Activated naive CD4-positive, alpha-beta T cell treated with anti-CD3 and anti-CD28 coated beads, Interleukin-2, amount 50 U/mL, for 72 hours (primary cell): ENCODE measurements at regions not wholly inside any gene's neighbourhood (a gene's known extent, or its start where the extent isn't known, plus 50 kb on each side); places are given as distances from the start of the nearest gene placed in this dataset.
"Not testable (repeated sequence)": the region's sequence is repeated elsewhere in the genome, so short reads cannot be mapped to it uniquely, and the experiment has no call there.

ENCODE experiments used
- ATAC-seq, 2 donors: fragments of 150-1000 bp; cut with Tn5 transposase; 2 replicates each; pipeline ENCODE4 v1.10.0; 2021; ENCODE audit warnings: mild to moderate bottlenecking in 2 of 2, moderate library complexity in 2 of 2
- DNase-seq, 2 donors: peaks; one replicate each; pipeline ENCODE4 v3.0.0; 2021 to 2022; ENCODE audit warnings: low spot score in 2 of 2
- H3K27ac Mint-ChIP-seq, 2 donors: one replicate each; pipeline ENCODE4 v1.8.0; 2022; ENCODE audit warnings: mild to moderate bottlenecking in 2 of 2, mixed read lengths in 2 of 2
- H3K36me3 Mint-ChIP-seq, 2 donors: one replicate each; pipeline ENCODE4 v1.8.0; 2022; ENCODE audit warnings: mixed read lengths in 2 of 2
- H3K9me3 Mint-ChIP-seq, 2 donors: one replicate each; pipeline ENCODE4 v1.8.0; 2022; ENCODE audit warnings: mixed read lengths in 2 of 2

- H3K9me3 Mint-ChIP-seq, DNase-seq, H3K27ac Mint-ChIP-seq, ATAC-seq: not testable (repeated sequence)
- H3K36me3 Mint-ChIP-seq, result peaks cover 8 to 14% of the 10 kb centered on the region in 2 donors
These were observed 1632.3 kb downstream of the SPATA31A7 start for GRCh38 chr9:62822185-62822584.

- not testable (repeated sequence) for H3K9me3 Mint-ChIP-seq, DNase-seq, ATAC-seq, H3K27ac Mint-ChIP-seq, H3K36me3 Mint-ChIP-seq
These were observed 1638.4 kb downstream of the SPATA31A7 start for GRCh38 chr9:62827957-62828907.

GRCh38 chr9:62830829-62831459, 1641.1 kb downstream of the SPATA31A7 start:
- not testable (repeated sequence) for ATAC-seq, DNase-seq, H3K36me3 Mint-ChIP-seq, H3K9me3 Mint-ChIP-seq, H3K27ac Mint-ChIP-seq

GRCh38 chr9:62833323-62834200, 1643.7 kb downstream of the SPATA31A7 start:
- not testable (repeated sequence) for H3K9me3 Mint-ChIP-seq, H3K27ac Mint-ChIP-seq, ATAC-seq, H3K36me3 Mint-ChIP-seq
- DNase-seq, result peak in 1 of 2 donors; percentile 50

GRCh38 chr9:62837254-62837911, 1647.5 kb downstream of the SPATA31A7 start:
- DNase-seq, result peak; percentile 56 to 68
- peak in 1 of 2 donors; percentile 4 for ATAC-seq
- H3K27ac Mint-ChIP-seq, H3K9me3 Mint-ChIP-seq, H3K36me3 Mint-ChIP-seq: not testable (repeated sequence)

GRCh38 chr9:62838024-62838718, 1648.3 kb downstream of the SPATA31A7 start:
- Mint-ChIP-seq H3K9me3 (peaks cover 4 to 10% of the 10 kb centered on the region in 2 donors), H3K27ac (peak overlapping the region; percentile 40 to 77), H3K36me3 (peaks cover 6 to 16% of the 10 kb centered on the region in 2 donors)
- ATAC-seq (peak; percentile 100), DNase-seq (peak; percentile 83 to 99)

- Mint-ChIP-seq H3K9me3 (peaks cover 4 to 12% of the 10 kb centered on the region in 2 donors), H3K36me3 (peaks cover 8 to 17% of the 10 kb centered on the region in 2 donors)
- not testable (repeated sequence) for DNase-seq, H3K27ac Mint-ChIP-seq, ATAC-seq
These were observed 1649.3 kb downstream of the SPATA31A7 start for GRCh38 chr9:62839168-62839567.

GRCh38 chr9:62843145-62843544, 1653.3 kb downstream of the SPATA31A7 start:
- not testable (repeated sequence) for ATAC-seq, H3K27ac Mint-ChIP-seq, DNase-seq
- peaks cover 4 to 12% of the 10 kb centered on the region in 2 donors for H3K9me3 Mint-ChIP-seq
- peaks cover 8 to 17% of the 10 kb centered on the region in 2 donors for H3K36me3 Mint-ChIP-seq

- not testable (repeated sequence) for H3K27ac Mint-ChIP-seq, DNase-seq, ATAC-seq
- H3K9me3 Mint-ChIP-seq, result peaks cover 4 to 12% of the 10 kb centered on the region in 2 donors
- H3K36me3 Mint-ChIP-seq, result peaks cover 8 to 17% of the 10 kb centered on the region in 2 donors
These were observed 1654.0 kb downstream of the SPATA31A7 start for GRCh38 chr9:62843706-62844290.

- not testable (repeated sequence) for H3K27ac Mint-ChIP-seq, DNase-seq
- H3K36me3 Mint-ChIP-seq, result peaks cover 8 to 17% of the 10 kb centered on the region in 2 donors
- ATAC-seq, result peak in 1 of 2 donors; percentile 16
- H3K9me3 Mint-ChIP-seq, result peaks cover 4 to 12% of the 10 kb centered on the region in 2 donors
These were observed 1654.9 kb downstream of the SPATA31A7 start for GRCh38 chr9:62844681-62845185.

- ATAC-seq, H3K36me3 Mint-ChIP-seq, H3K9me3 Mint-ChIP-seq, H3K27ac Mint-ChIP-seq, DNase-seq: not testable (repeated sequence)
These were observed 1658.4 kb downstream of the SPATA31A7 start for GRCh38 chr9:62848258-62848657.

GRCh38 chr9:62849991-62850390, 1660.2 kb downstream of the SPATA31A7 start:
- H3K9me3 Mint-ChIP-seq, H3K27ac Mint-ChIP-seq, ATAC-seq, DNase-seq, H3K36me3 Mint-ChIP-seq: not testable (repeated sequence)

GRCh38 chr9:62857280-62857679, 1667.4 kb downstream of the SPATA31A7 start:
- not testable (repeated sequence) for H3K9me3 Mint-ChIP-seq, H3K27ac Mint-ChIP-seq, DNase-seq, H3K36me3 Mint-ChIP-seq, ATAC-seq

GRCh38 chr9:62858240-62858639, 1668.4 kb downstream of the SPATA31A7 start:
- not testable (repeated sequence) for DNase-seq

More at GRCh38 chr9:62858240-62858639, 1668.4 kb downstream of the SPATA31A7 start:
- not testable (repeated sequence) for ATAC-seq, H3K9me3 Mint-ChIP-seq, H3K27ac Mint-ChIP-seq, H3K36me3 Mint-ChIP-seq
